ENCODE measurements at regions not wholly inside any gene's neighbourhood (a gene's known extent, or its start where the extent isn't known, plus 50 kb on each side); places are given as distances from the start of the nearest gene placed in this dataset.

DNA sequence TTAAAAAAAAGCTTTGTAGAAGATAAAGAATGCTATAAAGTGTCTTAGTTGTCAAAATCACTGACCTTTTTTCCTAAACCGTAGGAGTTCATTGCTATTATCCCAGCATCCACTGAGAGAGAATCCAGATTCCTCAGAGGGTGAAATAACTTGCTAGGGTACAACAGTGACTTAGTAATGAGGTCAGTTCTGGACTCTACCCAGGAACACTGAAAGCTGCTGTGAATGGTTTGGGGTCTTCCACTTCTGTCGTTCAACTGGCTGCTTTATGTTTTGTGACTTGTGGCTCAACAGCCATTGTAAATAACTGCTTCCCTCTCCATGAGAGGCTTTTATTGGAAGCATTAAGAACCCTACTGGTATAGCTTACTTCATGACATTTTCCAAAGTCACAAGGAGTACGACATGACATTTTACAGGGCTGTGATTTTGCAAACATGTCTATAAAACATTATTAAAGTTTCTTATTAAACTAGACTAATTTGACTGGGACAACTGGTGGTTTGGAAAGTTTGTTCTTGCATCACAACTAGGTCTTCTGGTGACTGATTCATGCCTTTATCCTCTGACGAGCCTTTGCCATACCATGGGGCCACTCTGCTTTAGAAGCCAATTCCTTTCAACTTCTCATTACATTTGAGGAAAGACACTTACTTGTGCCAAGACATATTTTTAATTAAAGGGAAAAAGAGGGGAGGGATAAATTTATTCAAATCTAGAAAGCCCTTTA lies 92.2 kb upstream of the CDH11 start:
- TF ChIP-seq, protein P1, sequence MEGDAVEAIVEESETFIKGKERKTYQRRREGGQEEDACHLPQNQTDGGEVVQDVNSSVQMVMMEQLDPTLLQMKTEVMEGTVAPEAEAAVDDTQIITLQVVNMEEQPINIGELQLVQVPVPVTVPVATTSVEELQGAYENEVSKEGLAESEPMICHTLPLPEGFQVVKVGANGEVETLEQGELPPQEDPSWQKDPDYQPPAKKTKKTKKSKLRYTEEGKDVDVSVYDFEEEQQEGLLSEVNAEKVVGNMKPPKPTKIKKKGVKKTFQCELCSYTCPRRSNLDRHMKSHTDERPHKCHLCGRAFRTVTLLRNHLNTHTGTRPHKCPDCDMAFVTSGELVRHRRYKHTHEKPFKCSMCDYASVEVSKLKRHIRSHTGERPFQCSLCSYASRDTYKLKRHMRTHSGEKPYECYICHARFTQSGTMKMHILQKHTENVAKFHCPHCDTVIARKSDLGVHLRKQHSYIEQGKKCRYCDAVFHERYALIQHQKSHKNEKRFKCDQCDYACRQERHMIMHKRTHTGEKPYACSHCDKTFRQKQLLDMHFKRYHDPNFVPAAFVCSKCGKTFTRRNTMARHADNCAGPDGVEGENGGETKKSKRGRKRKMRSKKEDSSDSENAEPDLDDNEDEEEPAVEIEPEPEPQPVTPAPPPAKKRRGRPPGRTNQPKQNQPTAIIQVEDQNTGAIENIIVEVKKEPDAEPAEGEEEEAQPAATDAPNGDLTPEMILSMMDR (IDR thresholded peaks at IDR 0.05), result no peak
- no peak for TF ChIP-seq POLR2AphosphoS5 (IDR thresholded peaks at IDR 0.05)
